Spinal cord (tissue), 9 donors: ENCODE measurements at regions not wholly inside any gene's neighbourhood (a gene's known extent, or its start where the extent isn't known, plus 50 kb on each side); places are given as distances from the start of the nearest gene placed in this dataset.

Source experiments
- DNase-seq, 6 donors: peaks; one replicate each; pipeline versions ENCODE4 v3.0.0 to v3.0.0-alpha.2; 2013 to 2015; ENCODE audit warnings: low spot score in 6 of 6, low read depth in 4 of 6
- H3K27ac ChIP-seq: one replicate; pipeline ENCODE4 v1.5.1; 2013; ENCODE audit warnings: low read depth, low read length, control low read depth
- H3K27me3 ChIP-seq: one replicate; pipeline ENCODE4 v1.6.1; 2013; ENCODE audit warnings: low read length; ENCODE audit not compliant: control insufficient read depth, insufficient read depth
- H3K36me3 ChIP-seq: one replicate; pipeline ENCODE4 v1.6.1; 2013; ENCODE audit warnings: low read length; ENCODE audit not compliant: control insufficient read depth, insufficient read depth
- H3K4me1 ChIP-seq: one replicate; pipeline ENCODE4 v1.6.1; 2013; ENCODE audit warnings: low read length; ENCODE audit not compliant: control insufficient read depth, insufficient read depth
- H3K4me3 ChIP-seq: one replicate; pipeline ENCODE4 v1.5.1; 2013; ENCODE audit warnings: low read depth, low read length, control low read depth
- H3K9me3 ChIP-seq: one replicate; pipeline ENCODE4 v1.6.1; 2013; ENCODE audit warnings: low read length; ENCODE audit not compliant: control insufficient read depth, insufficient read depth
- WGBS: methylation state at CpG from one replicate; pipeline ENCODE4 v1.1.5; 2013; ENCODE audit warnings: missing lambda C conversion rate; ENCODE audit not compliant: insufficient coverage; 5-methylcytosine and 5-hydroxymethylcytosine counted together
- donor health status: healthy.

DNA sequence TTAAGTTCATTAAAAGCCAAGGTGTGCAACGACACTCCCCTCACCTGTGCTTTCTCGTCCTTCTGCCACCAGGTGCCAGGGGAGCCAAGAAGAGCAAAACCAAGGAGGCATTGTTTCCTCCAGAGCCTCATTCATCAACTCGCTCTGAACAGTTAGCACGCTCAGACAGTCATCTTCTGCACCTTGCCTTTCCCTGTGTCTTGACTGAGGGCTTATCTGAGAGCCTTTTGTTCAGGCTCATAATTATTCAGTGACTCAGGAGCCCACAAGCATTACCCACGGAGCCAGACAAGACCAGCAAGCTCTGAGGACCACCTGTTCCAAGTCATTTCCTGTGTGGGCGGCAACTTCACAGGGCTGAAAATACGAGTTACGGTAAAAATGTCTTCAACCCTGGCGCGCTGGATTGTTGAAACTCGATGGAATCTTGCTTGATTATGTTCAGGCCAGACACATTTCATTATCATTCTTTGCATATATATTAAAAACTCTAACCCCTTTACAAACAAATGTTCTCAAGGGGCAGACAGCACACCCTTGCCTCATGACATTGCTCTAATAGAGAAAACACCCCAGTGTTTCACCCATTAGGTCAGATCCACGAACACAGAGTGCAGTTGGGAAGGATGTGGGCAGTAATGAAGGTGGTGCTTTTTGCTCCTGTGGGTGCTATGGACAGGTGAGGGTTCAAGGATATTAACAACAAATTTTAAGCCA, 89.7 kb upstream of the RUNX1 start:
- Histone ChIP-seq H3K27ac (no peak overlapping the region), H3K9me3 (no peaks in the 10 kb centered on the region), H3K4me3 (no peak overlapping the region), H3K27me3 (no peaks in the 10 kb centered on the region), H3K36me3 (no peaks in the 10 kb centered on the region), H3K4me1 (no peaks in the 10 kb centered on the region)
- 74% methylated on average over 11 of the region's 12 CpGs for WGBS
- peak in 1 of 6 donors; percentile 6 for DNase-seq

GRCh38 chr21:35136586-35137219, 87.6 kb upstream of the RUNX1 start:
- H3K4me3 ChIP-seq: no peak overlapping the region
- H3K27me3 ChIP-seq: no peaks in the 10 kb centered on the region
- no peaks in the 10 kb centered on the region for H3K9me3 ChIP-seq
- no peak overlapping the region for H3K27ac ChIP-seq
- H3K36me3 ChIP-seq: no peaks in the 10 kb centered on the region
- no peaks in the 10 kb centered on the region for H3K4me1 ChIP-seq
- DNase-seq: no peak
- no CpG with 5 or more reads among the region's 1 CpG for WGBS

DNA sequence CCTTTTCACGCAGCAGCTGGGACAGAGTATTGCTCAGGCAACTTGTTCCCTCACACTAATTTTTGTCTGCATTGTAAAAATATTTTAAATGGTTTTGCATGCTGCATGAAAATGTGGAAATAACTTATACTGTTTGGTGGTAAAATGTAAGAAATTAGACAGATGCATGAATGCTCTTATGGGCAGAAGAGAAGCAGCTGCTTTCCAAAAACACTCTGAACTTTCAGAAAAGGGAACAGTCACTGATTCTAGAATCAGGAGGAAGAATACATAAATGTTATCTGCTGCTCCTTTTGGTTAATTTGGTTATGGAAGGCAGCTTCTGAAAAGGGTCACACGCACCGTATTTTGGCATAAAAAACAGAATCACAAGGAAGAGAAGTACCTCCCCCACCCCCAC, 87.0 kb upstream of the RUNX1 start:
- DNase-seq: no peak
- no peaks in the 10 kb centered on the region for H3K27me3 ChIP-seq
- no peaks in the 10 kb centered on the region for H3K36me3 ChIP-seq
- H3K9me3 ChIP-seq: no peaks in the 10 kb centered on the region
- no peak overlapping the region for H3K4me3 ChIP-seq
- WGBS: 69% methylated on average over 2 of the region's 3 CpGs
- H3K4me1 ChIP-seq: no peaks in the 10 kb centered on the region
- H3K27ac ChIP-seq: no peak overlapping the region

GRCh38 chr21:35135481-35135880, 86.4 kb upstream of the RUNX1 start:
- no peak overlapping the region for H3K4me3 ChIP-seq
- H3K4me1 ChIP-seq: no peaks in the 10 kb centered on the region
- H3K27me3 ChIP-seq: no peaks in the 10 kb centered on the region
- H3K9me3 ChIP-seq: no peaks in the 10 kb centered on the region
- no peaks in the 10 kb centered on the region for H3K36me3 ChIP-seq
- no peak overlapping the region for H3K27ac ChIP-seq
- WGBS: 75% methylated on average over 7 of the region's 7 CpGs
- no peak for DNase-seq

- no peaks in the 10 kb centered on the region for H3K9me3 ChIP-seq
- no peaks in the 10 kb centered on the region for H3K4me1 ChIP-seq
- H3K4me3 ChIP-seq: no peak overlapping the region
- no peaks in the 10 kb centered on the region for H3K27me3 ChIP-seq
- DNase-seq: no peak
- no peaks in the 10 kb centered on the region for H3K36me3 ChIP-seq
- WGBS: no CpG with 5 or more reads among the region's 2 CpGs
- H3K27ac ChIP-seq: no peak overlapping the region
Observed at GRCh38 chr21:35134309-35134708, 85.2 kb upstream of the RUNX1 start.

- no peak overlapping the region for H3K27ac ChIP-seq
- H3K4me1 ChIP-seq: no peaks in the 10 kb centered on the region
- H3K9me3 ChIP-seq: no peaks in the 10 kb centered on the region
- no peaks in the 10 kb centered on the region for H3K27me3 ChIP-seq
- WGBS: 100% methylated on average over 2 of the region's 3 CpGs
- H3K36me3 ChIP-seq: no peaks in the 10 kb centered on the region
- no peak overlapping the region for H3K4me3 ChIP-seq
- DNase-seq: no peak
Observed at GRCh38 chr21:35128536-35128935, 79.4 kb upstream of the RUNX1 start.

DNA sequence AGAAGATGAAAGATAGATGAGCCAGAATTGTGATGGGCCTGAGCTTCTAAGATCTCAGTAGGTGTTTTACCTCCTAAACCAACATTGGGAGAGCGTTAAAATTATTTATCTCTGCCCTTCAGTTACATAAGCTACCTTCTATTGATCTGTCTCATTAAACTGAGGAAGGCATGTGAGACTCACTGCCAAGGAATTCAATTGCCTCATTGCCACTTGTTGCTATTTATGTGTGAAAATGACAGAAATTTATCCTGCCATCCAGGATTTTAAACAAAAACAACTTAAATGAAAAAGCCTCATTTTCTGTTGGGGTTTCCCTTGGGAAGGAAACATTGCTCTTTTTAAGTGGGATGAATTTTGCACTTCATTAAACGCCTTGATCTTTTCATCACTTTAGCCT, 78.7 kb upstream of the RUNX1 start:
- WGBS: no CpG with 5 or more reads among the region's 2 CpGs
- no peak overlapping the region for H3K4me3 ChIP-seq
- no peaks in the 10 kb centered on the region for H3K27me3 ChIP-seq
- no peaks in the 10 kb centered on the region for H3K36me3 ChIP-seq
- DNase-seq: no peak
- H3K27ac ChIP-seq: no peak overlapping the region
- no peaks in the 10 kb centered on the region for H3K4me1 ChIP-seq
- no peaks in the 10 kb centered on the region for H3K9me3 ChIP-seq

DNA sequence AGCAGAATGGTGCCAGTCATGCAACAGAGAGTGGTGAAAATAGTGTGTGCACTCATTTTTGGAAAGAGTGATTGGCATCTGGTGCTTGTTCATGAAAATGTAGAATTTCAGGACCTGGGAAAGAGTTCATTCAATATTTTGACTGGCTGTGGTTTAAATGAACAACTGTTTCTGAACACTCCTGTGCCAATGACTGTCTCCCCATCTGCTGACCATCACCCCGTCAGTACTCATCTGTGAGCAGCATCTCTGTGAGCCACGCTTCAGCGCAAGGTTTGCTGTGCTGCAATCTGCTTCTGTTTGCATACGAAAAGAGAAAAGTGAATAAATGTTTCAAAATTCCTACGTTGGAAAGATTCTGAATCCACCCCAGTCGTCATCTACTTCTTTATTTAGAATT, 77.9 kb upstream of the RUNX1 start:
- peak in 2 of 6 donors; percentile 2 to 93 for DNase-seq
- Histone ChIP-seq H3K27me3 (no peaks in the 10 kb centered on the region), H3K4me1 (no peaks in the 10 kb centered on the region), H3K9me3 (no peaks in the 10 kb centered on the region), H3K36me3 (no peaks in the 10 kb centered on the region), H3K4me3 (no peak overlapping the region), H3K27ac (no peak overlapping the region)
- WGBS: no CpG with 5 or more reads among the region's 6 CpGs

- WGBS: 100% methylated on average over 3 of the region's 4 CpGs
Observed at GRCh38 chr21:35120631-35121180, 71.6 kb upstream of the RUNX1 start.

GRCh38 chr21:35119501-35120047, 70.5 kb upstream of the RUNX1 start:
- Histone ChIP-seq H3K4me3 (no peak overlapping the region), H3K9me3 (no peaks in the 10 kb centered on the region), H3K4me1 (no peaks in the 10 kb centered on the region), H3K27me3 (no peaks in the 10 kb centered on the region), H3K27ac (no peak overlapping the region), H3K36me3 (no peaks in the 10 kb centered on the region)
- peak in 1 of 6 donors; percentile 14 for DNase-seq
- 50% methylated on average over 3 of the region's 5 CpGs for WGBS

More at GRCh38 chr21:35120631-35121180, 71.6 kb upstream of the RUNX1 start:
- no peak overlapping the region for H3K4me3 ChIP-seq
- no peaks in the 10 kb centered on the region for H3K36me3 ChIP-seq
- no peak overlapping the region for H3K27ac ChIP-seq
- no peaks in the 10 kb centered on the region for H3K9me3 ChIP-seq
- H3K27me3 ChIP-seq: no peaks in the 10 kb centered on the region
- no peaks in the 10 kb centered on the region for H3K4me1 ChIP-seq
- DNase-seq: no peak
